Mesendoderm (in vitro differentiated cells): ENCODE measurements at regions not wholly inside any gene's neighbourhood (a gene's known extent, or its start where the extent isn't known, plus 50 kb on each side); places are given as distances from the start of the nearest gene placed in this dataset.

ENCODE experiments used
- DNase-seq: peaks from one replicate; pipeline ENCODE4 v3.0.0; 2013
- H2AK5ac ChIP-seq: 2 replicates; pipeline ENCODE4 v1.6.1; 2013; ENCODE audit warnings: low read length, inconsistent platforms
- H2BK120ac ChIP-seq: 2 replicates; pipeline ENCODE4 v1.6.1; 2013; ENCODE audit warnings: low read depth, mild to moderate bottlenecking, low read length, moderate library complexity, mixed read lengths
- H2BK15ac ChIP-seq: replicated peaks from 2 replicates; pipeline ENCODE4 v1.6.1; 2013; ENCODE audit warnings: low read depth, mild to moderate bottlenecking, moderate library complexity
- H2BK5ac ChIP-seq: 2 replicates; pipeline ENCODE4 v1.6.1; 2013; ENCODE audit warnings: low read length, inconsistent platforms
- H3K18ac ChIP-seq: 2 replicates; pipeline ENCODE4 v1.6.1; 2013; ENCODE audit warnings: mild to moderate bottlenecking, low read length, mixed read lengths
- H3K23ac ChIP-seq: one replicate; pipeline ENCODE4 v1.6.1; 2013; ENCODE audit warnings: low read length
- H3K27ac ChIP-seq: 2 replicates; pipeline ENCODE4 v1.5.1; 2013; ENCODE audit warnings: low read depth, mild to moderate bottlenecking, inconsistent platforms, low read length, moderate library complexity
- H3K27me3 ChIP-seq: 2 replicates; pipeline ENCODE4 v1.6.1; 2013; ENCODE audit warnings: low read length, control low read depth, mild to moderate bottlenecking, inconsistent platforms; ENCODE audit not compliant: insufficient read depth, poor library complexity
- H3K36me3 ChIP-seq: 2 replicates; pipeline ENCODE4 v1.6.1; 2013; ENCODE audit warnings: low read length, inconsistent platforms; ENCODE audit not compliant: control insufficient read depth, insufficient read depth
- H3K4ac ChIP-seq: one replicate; pipeline ENCODE4 v1.6.1; 2013; ENCODE audit warnings: low read depth, mild to moderate bottlenecking, low read length, moderate library complexity
- H3K4me1 ChIP-seq: 2 replicates; pipeline ENCODE4 v1.6.1; 2013; ENCODE audit warnings: low read depth, low read length, inconsistent platforms; ENCODE audit not compliant: control insufficient read depth
- H3K4me2 ChIP-seq: 2 replicates; pipeline ENCODE4 v1.6.1; 2013; ENCODE audit warnings: low read length
- H3K4me3 ChIP-seq: 2 replicates; pipeline ENCODE4 v1.5.1; 2013; ENCODE audit warnings: mild to moderate bottlenecking, low read length
- H3K56ac ChIP-seq: one replicate; pipeline ENCODE4 v1.6.1; 2013; ENCODE audit warnings: low read length
- H3K79me1 ChIP-seq: 2 replicates; pipeline ENCODE4 v1.6.1; 2013; ENCODE audit warnings: low read length, inconsistent platforms
- H3K79me2 ChIP-seq: 2 replicates; pipeline ENCODE4 v1.6.1; 2013; ENCODE audit warnings: mild to moderate bottlenecking, low read length; ENCODE audit not compliant: control insufficient read depth, insufficient read depth
- H3K9ac ChIP-seq: 2 replicates; pipeline ENCODE4 v1.6.1; 2013; ENCODE audit warnings: low read length, inconsistent platforms
- H4K5ac ChIP-seq: one replicate; pipeline ENCODE4 v1.6.1; 2013; ENCODE audit warnings: low read length
- H4K8ac ChIP-seq: one replicate; pipeline ENCODE4 v1.6.1; 2013; ENCODE audit warnings: low read depth, mild to moderate bottlenecking, control low read depth, low read length, moderate library complexity
- WGBS: extraction: QIAGEN DNeasy Blood & Tissue Kit; methylation state at CpG from one replicate; pipeline ENCODE4 v1.1.7; 2013; ENCODE audit warnings: low lambda C conversion rate, missing lambda C conversion rate; ENCODE audit not compliant: insufficient coverage; ENCODE audit errors: extremely low coverage; 5-methylcytosine and 5-hydroxymethylcytosine counted together

GRCh38 chr22:49352361-49353169 lies 475.1 kb downstream of the BRD1 start:
- Histone ChIP-seq H3K36me3 (no peaks in the 10 kb centered on the region), H2BK120ac (no peak overlapping the region), H3K27me3 (no peaks in the 10 kb centered on the region), H2AK5ac (no peak overlapping the region), H3K18ac (no peak overlapping the region), H3K9ac (no peak overlapping the region), H4K8ac (no peak overlapping the region), H3K4me3 (no peak overlapping the region), H3K4me2 (no peak overlapping the region), H2BK15ac (no peak overlapping the region), H3K23ac (no peak overlapping the region), H3K79me1 (no peaks in the 10 kb centered on the region), H3K56ac (no peak overlapping the region), H3K4me1 (no peaks in the 10 kb centered on the region), H3K79me2 (no peaks in the 10 kb centered on the region), H4K5ac (no peak overlapping the region), H3K27ac (no peak overlapping the region), H2BK5ac (no peak overlapping the region), H3K4ac (no peak overlapping the region)
- DNase-seq, result no peak
- WGBS, result no CpG with 5 or more reads among the region's 29 CpGs

- WGBS, result no CpG with 5 or more reads among the region's 22 CpGs
Measured at GRCh38 chr22:49351761-49352227, 475.9 kb downstream of the BRD1 start.

GRCh38 chr22:49350441-49351121 lies 477.1 kb downstream of the BRD1 start:
- H3K56ac ChIP-seq, result no peak overlapping the region
- H2AK5ac ChIP-seq, result no peak overlapping the region
- no peak overlapping the region for H3K4me2 ChIP-seq
- H3K27ac ChIP-seq, result no peak overlapping the region
- H3K4ac ChIP-seq, result no peak overlapping the region
- no peak overlapping the region for H4K8ac ChIP-seq
- no CpG with 5 or more reads among the region's 18 CpGs for WGBS
- no peak overlapping the region for H2BK15ac ChIP-seq
- no peak overlapping the region for H3K9ac ChIP-seq
- no peak overlapping the region for H2BK120ac ChIP-seq
- H2BK5ac ChIP-seq, result no peak overlapping the region
- H3K27me3 ChIP-seq, result no peaks in the 10 kb centered on the region
- H3K4me1 ChIP-seq, result no peaks in the 10 kb centered on the region
- no peak overlapping the region for H3K23ac ChIP-seq
- no peak for DNase-seq
- H4K5ac ChIP-seq, result no peak overlapping the region
- no peaks in the 10 kb centered on the region for H3K79me2 ChIP-seq
- no peak overlapping the region for H3K18ac ChIP-seq
- no peaks in the 10 kb centered on the region for H3K36me3 ChIP-seq
- no peak overlapping the region for H3K4me3 ChIP-seq
- no peaks in the 10 kb centered on the region for H3K79me1 ChIP-seq

More at GRCh38 chr22:49351761-49352227, 475.9 kb downstream of the BRD1 start:
- Histone ChIP-seq H3K56ac (no peak overlapping the region), H3K36me3 (no peaks in the 10 kb centered on the region), H2AK5ac (no peak overlapping the region), H2BK120ac (no peak overlapping the region), H3K4me3 (no peak overlapping the region), H3K27ac (no peak overlapping the region), H3K79me2 (no peaks in the 10 kb centered on the region), H4K8ac (no peak overlapping the region), H3K79me1 (no peaks in the 10 kb centered on the region), H2BK15ac (no peak overlapping the region), H3K23ac (no peak overlapping the region), H3K4ac (no peak overlapping the region), H3K27me3 (no peaks in the 10 kb centered on the region), H3K18ac (no peak overlapping the region), H2BK5ac (no peak overlapping the region), H3K9ac (no peak overlapping the region), H3K4me2 (no peak overlapping the region), H4K5ac (no peak overlapping the region), H3K4me1 (no peaks in the 10 kb centered on the region)
- DNase-seq, result no peak

GRCh38 chr22:49349841-49350381 lies 477.8 kb downstream of the BRD1 start:
- H3K56ac ChIP-seq, result no peak overlapping the region
- H2BK15ac ChIP-seq, result no peak overlapping the region
- H2AK5ac ChIP-seq, result no peak overlapping the region
- no peaks in the 10 kb centered on the region for H3K27me3 ChIP-seq
- no peaks in the 10 kb centered on the region for H3K36me3 ChIP-seq
- H3K27ac ChIP-seq, result no peak overlapping the region
- no peak overlapping the region for H2BK120ac ChIP-seq
- no peak overlapping the region for H3K23ac ChIP-seq
- no peak overlapping the region for H2BK5ac ChIP-seq
- no peak overlapping the region for H4K8ac ChIP-seq
- H3K4me1 ChIP-seq, result no peaks in the 10 kb centered on the region
- no peak overlapping the region for H3K4ac ChIP-seq
- no peak overlapping the region for H4K5ac ChIP-seq
- no CpG with 5 or more reads among the region's 14 CpGs for WGBS
- no peak overlapping the region for H3K9ac ChIP-seq
- H3K4me3 ChIP-seq, result no peak overlapping the region
- no peaks in the 10 kb centered on the region for H3K79me2 ChIP-seq
- no peaks in the 10 kb centered on the region for H3K79me1 ChIP-seq
- no peak overlapping the region for H3K18ac ChIP-seq
- DNase-seq, result no peak
- no peak overlapping the region for H3K4me2 ChIP-seq

GRCh38 chr22:49349181-49349835 lies 478.4 kb downstream of the BRD1 start:
- no peaks in the 10 kb centered on the region for H3K79me2 ChIP-seq
- no peaks in the 10 kb centered on the region for H3K79me1 ChIP-seq

More at GRCh38 chr22:49349181-49349835, 478.4 kb downstream of the BRD1 start:
- no CpG with 5 or more reads among the region's 18 CpGs for WGBS
- Histone ChIP-seq H4K5ac (no peak overlapping the region), H3K56ac (no peak overlapping the region), H2AK5ac (no peak overlapping the region), H2BK5ac (no peak overlapping the region), H3K27ac (no peak overlapping the region), H2BK15ac (no peak overlapping the region), H3K4me1 (no peaks in the 10 kb centered on the region), H2BK120ac (no peak overlapping the region), H3K23ac (no peak overlapping the region), H3K4ac (no peak overlapping the region), H3K4me2 (no peak overlapping the region), H3K4me3 (no peak overlapping the region), H3K9ac (no peak overlapping the region), H4K8ac (no peak overlapping the region), H3K36me3 (no peaks in the 10 kb centered on the region), H3K18ac (no peak overlapping the region), H3K27me3 (no peaks in the 10 kb centered on the region)
- DNase-seq, result no peak
